GM10266 (cell line): ENCODE measurements at regions not wholly inside any gene's neighbourhood (a gene's known extent, or its start where the extent isn't known, plus 50 kb on each side); places are given as distances from the start of the nearest gene placed in this dataset.
"Not testable (repeated sequence)": the region's sequence is repeated elsewhere in the genome, so short reads cannot be mapped to it uniquely, and the experiment has no call there.

Source experiments
- DNase-seq: peaks from one replicate; pipeline ENCODE4 v3.0.0; 2012; ENCODE audit errors: extremely low spot score
- TF ChIP-seq, protein P1 (sequence below): IDR thresholded peaks from 2 replicates; pipeline ENCODE4 v1.5.1; 2012; ENCODE audit warnings: mild to moderate bottlenecking, low read depth; ENCODE audit not compliant: control insufficient read depth, insufficient read depth; ENCODE audit errors: missing control alignments

GRCh38 chr11:22084056-22084455 lies 108.8 kb upstream of the ANO5 start:
- TF ChIP-seq, protein P1, sequence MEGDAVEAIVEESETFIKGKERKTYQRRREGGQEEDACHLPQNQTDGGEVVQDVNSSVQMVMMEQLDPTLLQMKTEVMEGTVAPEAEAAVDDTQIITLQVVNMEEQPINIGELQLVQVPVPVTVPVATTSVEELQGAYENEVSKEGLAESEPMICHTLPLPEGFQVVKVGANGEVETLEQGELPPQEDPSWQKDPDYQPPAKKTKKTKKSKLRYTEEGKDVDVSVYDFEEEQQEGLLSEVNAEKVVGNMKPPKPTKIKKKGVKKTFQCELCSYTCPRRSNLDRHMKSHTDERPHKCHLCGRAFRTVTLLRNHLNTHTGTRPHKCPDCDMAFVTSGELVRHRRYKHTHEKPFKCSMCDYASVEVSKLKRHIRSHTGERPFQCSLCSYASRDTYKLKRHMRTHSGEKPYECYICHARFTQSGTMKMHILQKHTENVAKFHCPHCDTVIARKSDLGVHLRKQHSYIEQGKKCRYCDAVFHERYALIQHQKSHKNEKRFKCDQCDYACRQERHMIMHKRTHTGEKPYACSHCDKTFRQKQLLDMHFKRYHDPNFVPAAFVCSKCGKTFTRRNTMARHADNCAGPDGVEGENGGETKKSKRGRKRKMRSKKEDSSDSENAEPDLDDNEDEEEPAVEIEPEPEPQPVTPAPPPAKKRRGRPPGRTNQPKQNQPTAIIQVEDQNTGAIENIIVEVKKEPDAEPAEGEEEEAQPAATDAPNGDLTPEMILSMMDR = no peak
- no peak for DNase-seq

DNA sequence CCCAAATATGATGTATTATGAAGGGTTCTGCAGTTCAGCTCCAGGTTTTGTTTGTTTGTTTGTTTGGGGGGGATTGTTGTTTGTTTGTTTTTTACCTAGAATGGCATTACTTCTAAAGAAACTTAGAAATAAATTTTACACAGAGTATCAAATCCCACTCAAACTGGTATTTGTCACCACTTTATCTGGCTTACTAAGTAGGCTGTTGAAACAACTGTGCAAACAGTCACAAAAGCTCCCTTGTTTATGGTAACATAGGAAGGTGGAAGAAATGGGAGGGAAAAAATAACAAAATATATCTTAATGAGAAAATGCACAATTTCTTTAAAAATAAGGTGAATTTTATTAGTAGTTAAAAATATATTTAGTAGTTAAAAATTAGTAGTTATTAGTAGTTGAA lies 108.3 kb upstream of the ANO5 start:
- TF ChIP-seq, protein P1 = no peak
- no peak for DNase-seq

DNA sequence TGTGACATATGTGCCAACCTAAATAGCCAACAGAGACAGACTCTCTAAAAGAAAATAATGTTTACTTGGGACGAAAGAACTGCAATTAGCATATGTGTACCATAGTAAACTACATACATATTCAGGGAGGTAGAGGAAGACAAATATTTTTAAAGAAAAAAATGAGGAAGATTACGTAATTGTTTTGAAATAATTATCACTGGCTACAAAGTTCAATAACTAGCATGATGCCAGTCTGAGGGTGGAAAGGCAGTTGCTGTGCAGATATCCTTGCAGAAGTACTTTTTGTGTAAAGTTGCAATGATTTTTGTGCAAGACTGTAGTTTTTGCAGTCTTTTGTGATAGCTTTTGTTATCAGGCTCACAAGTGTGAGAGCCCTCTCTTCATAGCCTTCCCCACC lies 103.3 kb upstream of the ANO5 start:
- TF ChIP-seq, protein P1 = no peak
- no peak for DNase-seq

DNA sequence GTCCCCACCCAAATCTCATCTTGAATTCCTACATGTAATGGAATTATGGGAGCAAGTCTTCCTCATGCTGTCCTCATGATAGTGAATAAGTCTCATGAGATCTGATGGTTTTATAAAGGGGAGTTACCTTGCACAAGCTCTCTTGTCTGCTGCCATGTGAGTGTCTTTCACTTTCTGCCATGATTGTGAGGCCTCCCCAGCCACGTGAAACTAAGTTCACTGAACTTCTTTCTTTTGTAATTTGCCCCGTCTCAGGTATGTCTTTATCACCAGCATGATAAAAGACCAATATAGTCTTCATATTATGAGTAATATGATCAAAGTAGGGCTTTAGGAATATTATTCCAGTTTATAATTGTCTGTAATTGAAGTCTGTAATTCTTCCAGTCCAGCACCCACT lies 86.3 kb upstream of the ANO5 start:
- DNase-seq = no peak
- TF ChIP-seq, protein P1 = no peak

DNA sequence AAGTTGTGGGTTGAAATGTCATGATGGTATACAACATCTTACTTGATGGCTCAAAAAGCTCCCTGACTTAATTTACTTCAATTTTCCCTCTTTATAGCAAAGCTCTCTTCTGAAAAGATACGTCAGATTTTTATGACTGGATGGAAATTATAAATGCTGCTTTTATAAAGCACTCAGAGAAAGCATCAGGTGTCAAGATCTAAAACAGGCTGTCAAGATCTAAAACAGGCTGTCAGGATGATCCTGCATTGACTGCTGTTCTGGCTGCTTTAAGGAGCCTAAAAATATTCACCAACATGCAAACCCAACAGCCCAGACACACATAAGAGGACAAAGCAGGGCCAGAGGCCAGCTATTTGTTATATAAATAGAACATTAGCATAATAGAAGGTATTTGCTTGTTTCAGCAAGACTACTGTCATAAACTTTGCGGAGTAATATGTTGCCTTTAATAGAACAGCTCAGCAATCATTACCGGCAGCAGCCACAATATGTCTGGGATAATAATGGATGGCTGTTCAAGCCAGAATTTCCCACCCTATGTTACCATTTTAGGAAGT lies 77.3 kb upstream of the ANO5 start:
- TF ChIP-seq, protein P1 = no peak
- no peak for DNase-seq

GRCh38 chr11:22127981-22128380 lies 64.9 kb upstream of the ANO5 start:
- DNase-seq = not testable (repeated sequence)

DNA sequence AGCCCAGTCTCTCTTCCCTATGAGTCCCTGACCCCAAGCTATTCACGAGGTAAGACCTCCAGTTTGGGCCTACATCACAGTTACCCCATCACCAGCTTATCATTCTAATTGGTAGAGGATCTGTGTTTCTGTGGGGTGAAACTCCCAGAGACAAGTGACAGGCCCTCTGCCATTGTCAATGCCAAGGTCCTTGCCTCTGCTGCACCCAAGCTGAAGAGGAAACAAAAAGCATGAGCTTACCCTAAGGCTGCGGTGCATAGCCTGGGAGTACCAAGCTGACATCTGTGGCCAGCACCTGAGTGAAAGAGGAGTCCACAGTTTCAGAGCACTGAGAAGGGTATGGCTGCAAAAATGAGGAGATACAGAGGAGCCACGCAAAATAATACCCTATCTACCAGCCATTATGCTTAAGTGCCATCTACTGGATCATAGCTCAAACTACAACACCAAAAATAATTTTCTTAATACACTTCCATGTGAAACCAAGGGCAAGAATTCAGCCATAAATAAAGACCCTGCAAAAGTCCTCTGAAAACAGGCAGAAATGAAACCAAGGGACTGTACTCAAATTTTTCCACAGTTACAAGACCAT lies 62.3 kb upstream of the ANO5 start:
- TF ChIP-seq, protein P1 = peak; percentile 26
- no peak for DNase-seq

- no peak for DNase-seq
- TF ChIP-seq, protein P1 = no peak
Observed at GRCh38 chr11:22133776-22134175, 59.1 kb upstream of the ANO5 start.
